HPDE6-E6E7 (cell line): ENCODE measurements at regions not wholly inside any gene's neighbourhood (a gene's known extent, or its start where the extent isn't known, plus 50 kb on each side); places are given as distances from the start of the nearest gene placed in this dataset.
"Not testable (repeated sequence)": the region's sequence is repeated elsewhere in the genome, so short reads cannot be mapped to it uniquely, and the experiment has no call there.

Experiments
- DNase-seq: peaks from one replicate; pipeline ENCODE4 v3.0.0; 2011; ENCODE audit warnings: missing footprints; ENCODE audit errors: extremely low spot score

GRCh38 chr17:16870253-16871245 is 101.4 kb downstream of the TNFRSF13B start:
- no peak for DNase-seq

GRCh38 chr17:16869531-16870252 is 102.2 kb downstream of the TNFRSF13B start:
- DNase-seq: not testable (repeated sequence)

GRCh38 chr17:16868616-16869015 is 103.3 kb downstream of the TNFRSF13B start:
- not testable (repeated sequence) for DNase-seq

DNA sequence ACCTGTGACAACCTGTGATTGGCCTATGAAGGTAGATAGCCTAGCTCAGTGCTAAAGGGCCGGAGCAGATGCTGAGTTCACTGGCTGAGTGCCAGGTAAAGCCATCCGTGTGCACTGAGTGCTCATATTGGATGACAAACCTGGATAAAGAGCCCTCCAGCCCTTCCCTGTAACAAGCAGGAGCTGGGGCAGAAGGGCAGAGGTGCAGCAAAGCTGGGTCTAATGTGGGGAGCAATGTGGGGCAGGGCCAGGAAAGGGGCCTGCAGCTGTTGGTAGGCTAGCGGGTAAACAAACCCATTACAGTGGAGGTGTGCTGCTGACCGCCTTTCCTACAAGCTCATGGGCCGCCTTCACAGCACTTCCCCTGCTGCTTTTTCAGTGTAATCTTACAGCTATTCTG is 104.4 kb downstream of the TNFRSF13B start:
- not testable (repeated sequence) for DNase-seq

GRCh38 chr17:16866841-16867240 is 105.1 kb downstream of the TNFRSF13B start:
- not testable (repeated sequence) for DNase-seq

DNA sequence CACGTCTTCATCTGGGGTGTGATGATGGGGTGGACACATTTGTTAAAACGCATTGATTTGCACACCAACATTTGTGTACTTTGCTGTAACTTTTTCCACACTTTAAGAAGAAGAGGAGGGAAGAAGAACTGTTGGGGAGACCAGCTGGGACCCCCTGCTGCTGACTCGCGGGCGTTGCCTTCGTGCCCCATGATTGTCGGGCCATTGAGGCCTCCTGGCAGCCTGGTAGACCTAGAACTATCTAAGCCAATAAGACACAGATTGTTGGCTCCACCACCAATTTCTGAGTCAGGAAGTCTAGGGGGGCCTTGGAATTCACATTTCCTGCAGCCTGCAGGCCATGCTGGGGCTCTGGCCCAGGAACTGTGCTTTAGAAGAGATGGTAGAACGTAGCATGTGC is 105.5 kb downstream of the TNFRSF13B start:
- DNase-seq: no peak

DNA sequence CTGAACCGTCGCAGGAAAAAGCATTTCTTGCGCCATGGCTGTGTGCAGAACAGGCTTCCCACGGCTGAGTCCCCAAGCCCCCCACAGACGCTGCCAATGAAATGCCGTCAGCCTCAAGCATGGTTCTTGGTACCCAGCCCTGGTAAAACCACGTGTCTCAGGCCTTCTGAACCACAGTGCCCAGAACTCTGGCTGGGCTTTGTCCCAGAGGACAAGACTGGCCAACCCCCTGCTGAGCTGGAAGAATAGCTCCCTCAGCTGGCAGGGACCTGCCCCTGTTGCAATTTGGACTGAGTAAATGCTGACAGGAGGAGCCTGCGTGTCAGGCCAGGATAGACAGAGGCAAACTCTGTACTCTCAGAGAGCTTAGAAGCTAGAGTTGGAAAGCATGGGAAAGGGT is 106.2 kb downstream of the TNFRSF13B start:
- DNase-seq: not testable (repeated sequence)

GRCh38 chr17:16865077-16865613 is 106.8 kb downstream of the TNFRSF13B start:
- not testable (repeated sequence) for DNase-seq

- DNase-seq: not testable (repeated sequence)
Observed at GRCh38 chr17:16864462-16865076, 107.3 kb downstream of the TNFRSF13B start.

DNA sequence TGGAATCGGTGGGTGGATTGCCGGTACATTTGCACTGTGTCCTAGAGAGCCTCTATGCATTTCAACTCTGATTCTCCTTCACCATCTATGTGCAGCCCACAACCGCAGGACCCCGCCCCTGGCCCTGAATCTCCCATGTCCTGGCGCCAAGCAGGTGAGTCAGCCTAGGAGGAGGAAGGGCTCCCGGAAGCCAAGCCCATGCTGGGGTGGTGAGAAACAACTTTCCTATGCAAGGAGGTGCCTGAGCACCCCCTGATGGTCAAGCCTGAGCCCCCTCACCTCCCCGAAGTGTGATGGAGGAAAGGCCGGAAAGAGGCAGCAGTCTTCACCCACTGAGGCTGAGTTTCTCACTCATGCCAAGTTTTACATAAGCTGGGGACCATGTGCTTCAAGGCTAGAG is 110.8 kb downstream of the TNFRSF13B start:
- peak; percentile 37 for DNase-seq

DNA sequence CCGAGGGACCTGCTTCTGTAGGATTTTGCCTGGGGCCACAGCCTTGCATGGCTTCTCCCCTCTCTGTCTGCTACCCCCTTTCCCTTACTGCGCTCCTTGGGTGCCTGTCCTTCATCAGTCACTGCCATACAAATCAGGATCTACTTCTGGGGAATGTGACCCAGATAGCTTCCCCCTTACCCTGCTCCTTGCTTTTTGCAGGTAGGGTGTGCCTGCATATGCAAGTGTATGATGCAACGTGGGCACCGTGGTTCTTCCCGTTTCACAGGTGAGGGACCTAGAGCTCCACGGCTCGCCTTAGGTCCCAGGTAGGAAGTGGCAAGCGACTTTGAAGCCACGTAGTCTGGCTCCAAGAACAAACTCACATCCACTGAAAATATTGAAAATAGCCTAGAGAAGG is 111.5 kb downstream of the TNFRSF13B start:
- not testable (repeated sequence) for DNase-seq

- DNase-seq: not testable (repeated sequence)
Observed at GRCh38 chr17:16859515-16859914, 112.4 kb downstream of the TNFRSF13B start.

DNA sequence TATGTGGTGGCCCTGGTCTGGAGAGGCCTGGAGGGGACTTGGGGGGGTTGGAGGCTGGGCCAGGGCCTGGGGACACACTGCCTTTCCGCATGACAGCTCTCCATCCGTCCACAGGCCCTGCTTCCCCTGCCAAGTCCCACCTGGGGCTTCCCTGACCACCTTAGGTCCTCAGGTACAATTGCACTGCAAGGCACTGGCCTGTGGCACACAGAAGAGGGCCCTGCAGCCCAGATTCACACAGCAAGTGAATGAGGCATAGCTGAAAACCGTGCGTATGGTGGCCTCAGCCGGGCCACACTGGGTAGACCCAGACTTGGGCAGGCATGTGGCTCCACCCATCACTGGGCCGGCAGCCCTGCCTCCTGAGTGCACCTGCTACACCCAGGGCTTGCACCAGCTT is 114.2 kb downstream of the TNFRSF13B start:
- DNase-seq: not testable (repeated sequence)

DNA sequence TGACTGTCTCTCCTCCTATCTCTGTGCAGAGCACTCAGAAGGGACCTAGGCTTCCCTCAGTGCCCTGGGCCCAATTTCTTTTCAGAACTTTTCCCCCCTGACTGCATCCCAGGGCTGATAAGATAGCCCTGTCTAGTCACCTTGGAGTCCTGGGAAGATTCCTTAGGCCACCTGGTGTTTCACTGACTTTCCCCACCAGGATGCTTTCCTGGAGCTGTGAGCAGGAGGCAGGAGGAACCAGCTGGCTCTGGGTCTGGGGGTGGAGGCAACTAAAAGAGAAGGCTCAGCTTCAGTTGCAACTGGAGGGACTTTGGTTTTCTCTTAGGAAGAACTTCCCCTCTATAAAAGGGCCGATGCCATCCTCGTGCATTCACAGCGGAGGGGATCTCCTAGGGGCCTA is 115.1 kb downstream of the TNFRSF13B start:
- DNase-seq: not testable (repeated sequence)

DNA sequence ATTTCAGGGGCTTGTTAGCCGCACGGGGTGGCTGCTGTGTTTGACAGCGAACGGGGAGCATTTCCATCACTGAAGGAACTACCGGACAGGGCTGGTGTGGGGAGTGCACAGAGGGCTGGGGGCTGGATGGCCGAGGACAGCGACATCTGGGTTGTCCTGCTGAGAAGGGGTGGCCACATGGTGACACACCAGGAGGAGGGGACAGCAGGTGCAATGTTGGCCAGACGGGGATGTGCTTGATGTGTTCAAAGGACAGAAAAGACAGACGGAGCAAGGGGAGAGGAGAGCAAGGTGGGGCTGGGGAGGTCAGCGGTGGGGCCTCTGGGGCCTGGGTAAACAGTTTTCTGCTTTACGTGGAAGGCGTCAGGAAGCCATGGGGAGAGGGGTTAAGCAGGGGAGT is 115.7 kb downstream of the TNFRSF13B start:
- DNase-seq: not testable (repeated sequence)

DNA sequence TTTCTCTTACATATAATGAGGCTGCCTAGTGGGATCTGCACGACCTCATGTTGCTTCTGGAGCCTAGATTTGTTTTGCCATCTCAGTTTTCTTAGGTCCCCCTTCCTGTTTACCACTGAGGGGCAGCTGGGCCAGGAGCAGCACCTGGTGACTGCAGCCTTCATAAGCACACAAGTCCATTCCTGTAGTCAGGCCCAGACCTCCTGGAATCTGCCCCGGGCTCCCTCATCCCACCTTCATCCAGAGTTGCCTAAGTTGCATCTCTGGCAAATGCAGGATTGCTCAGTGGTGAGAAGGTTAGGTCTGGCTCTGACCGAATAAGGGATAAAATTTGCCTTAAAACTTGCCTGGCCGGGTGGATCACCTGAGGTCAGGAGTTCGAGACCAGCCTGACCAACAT is 117.3 kb downstream of the TNFRSF13B start:
- DNase-seq: not testable (repeated sequence)

- DNase-seq: no peak
Observed at GRCh38 chr17:16853661-16854320, 118.1 kb downstream of the TNFRSF13B start.

DNA sequence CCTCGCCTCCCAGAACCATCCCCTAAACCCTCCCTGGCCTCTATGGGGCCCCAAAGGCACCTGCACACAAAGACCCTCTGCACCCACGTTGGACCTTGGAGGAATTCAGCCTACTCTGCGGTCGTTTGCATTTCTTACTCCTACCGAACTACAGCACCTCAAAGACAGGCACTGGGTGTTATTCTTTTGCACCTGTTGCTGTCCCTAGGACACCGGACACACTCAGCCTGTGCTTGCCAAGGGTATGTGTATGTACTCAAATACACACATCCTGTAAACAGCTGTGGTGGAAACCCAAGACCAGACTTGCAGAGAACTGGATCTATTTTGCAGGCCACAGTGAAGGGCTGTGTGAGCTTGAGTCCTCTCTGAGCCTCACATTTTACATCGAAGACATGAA is 122.1 kb downstream of the TNFRSF13B start:
- not testable (repeated sequence) for DNase-seq

GRCh38 chr17:16848997-16849396 is 122.9 kb downstream of the TNFRSF13B start:
- DNase-seq: not testable (repeated sequence)

DNA sequence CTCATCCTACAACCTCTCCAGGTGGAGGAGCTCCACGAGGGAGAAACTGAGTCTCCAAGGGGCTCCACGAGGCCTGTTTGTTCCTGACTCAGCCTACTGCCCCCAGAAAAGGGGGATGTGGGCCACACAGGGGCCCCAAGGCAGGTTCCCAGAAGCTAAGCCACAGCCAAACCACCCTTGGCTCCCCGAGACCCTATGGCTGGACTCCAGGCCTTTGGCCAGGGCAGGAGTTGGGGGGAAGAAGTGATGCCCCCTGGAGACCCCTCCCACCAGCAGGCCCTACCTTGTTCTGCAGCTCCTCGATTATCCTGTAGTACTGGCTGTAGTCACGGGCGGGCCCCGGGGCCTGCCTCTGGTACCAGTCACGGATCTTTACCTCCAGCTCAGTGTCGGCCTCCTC is 126.8 kb downstream of the TNFRSF13B start:
- not testable (repeated sequence) for DNase-seq

- DNase-seq: not testable (repeated sequence)
Observed at GRCh38 chr17:16844669-16845068, 127.2 kb downstream of the TNFRSF13B start.
